Jurkat, Clone E6-1 (cell line): ENCODE measurements at regions not wholly inside any gene's neighbourhood (a gene's known extent, or its start where the extent isn't known, plus 50 kb on each side); places are given as distances from the start of the nearest gene placed in this dataset.

Experiments
- DNase-seq: peaks from one replicate; pipeline ENCODE4 v3.0.0-alpha.2; 2011; ENCODE audit warnings: low read depth, low spot score
- H3K4me3 ChIP-seq: 2 replicates; pipeline ENCODE4 v1.5.1; 2011; ENCODE audit warnings: mild to moderate bottlenecking, low read length, control low read depth, moderate library complexity

- DNase-seq: no peak
Measured at GRCh38 chr13:30129411-30129810, 177.9 kb downstream of the KATNAL1 start.

GRCh38 chr13:30128591-30128990, 178.8 kb downstream of the KATNAL1 start:
- H3K4me3 ChIP-seq: no peak overlapping the region
- no peak for DNase-seq

More at GRCh38 chr13:30129411-30129810, 177.9 kb downstream of the KATNAL1 start:
- H3K4me3 ChIP-seq: no peak overlapping the region

GRCh38 chr13:30128095-30128494, 179.3 kb downstream of the KATNAL1 start:
- DNase-seq: no peak

GRCh38 chr13:30126903-30127428, 180.4 kb downstream of the KATNAL1 start:
- no peak overlapping the region for H3K4me3 ChIP-seq
- DNase-seq: no peak

More at GRCh38 chr13:30128095-30128494, 179.3 kb downstream of the KATNAL1 start:
- no peak overlapping the region for H3K4me3 ChIP-seq

GRCh38 chr13:30125422-30126073, 181.8 kb downstream of the KATNAL1 start:
- H3K4me3 ChIP-seq: no peak overlapping the region
- DNase-seq: no peak

GRCh38 chr13:30124131-30124768, 183.1 kb downstream of the KATNAL1 start:
- no peak overlapping the region for H3K4me3 ChIP-seq
- no peak for DNase-seq

- no peak overlapping the region for H3K4me3 ChIP-seq
- no peak for DNase-seq
Measured at GRCh38 chr13:30123575-30123974, 183.8 kb downstream of the KATNAL1 start.

GRCh38 chr13:30121666-30122065, 185.7 kb downstream of the KATNAL1 start:
- H3K4me3 ChIP-seq: no peak overlapping the region
- DNase-seq: no peak

- H3K4me3 ChIP-seq: no peak overlapping the region
- DNase-seq: no peak
Measured at GRCh38 chr13:30121244-30121643, 186.1 kb downstream of the KATNAL1 start.

GRCh38 chr13:30120133-30120822, 187.1 kb downstream of the KATNAL1 start:
- peak; percentile 68 for DNase-seq
- peak overlapping the region; percentile 27; the same call in 1 of the 2 replicates for H3K4me3 ChIP-seq

- peak overlapping the region; percentile 27 for H3K4me3 ChIP-seq
- peak; percentile 90 for DNase-seq
Measured at GRCh38 chr13:30119476-30119875, 187.9 kb downstream of the KATNAL1 start.

- no peak for DNase-seq
- H3K4me3 ChIP-seq: no peak overlapping the region
Measured at GRCh38 chr13:30116379-30116778, 191.0 kb downstream of the KATNAL1 start.

- H3K4me3 ChIP-seq: peak overlapping the region; percentile 51
- no peak for DNase-seq
Measured at GRCh38 chr13:30115257-30115600, 192.1 kb downstream of the KATNAL1 start.

GRCh38 chr13:30114571-30115256, 192.6 kb downstream of the KATNAL1 start:
- DNase-seq: peak; percentile 84
- peak overlapping the region; percentile 51 for H3K4me3 ChIP-seq

- no peak for DNase-seq
- H3K4me3 ChIP-seq: peak overlapping the region; percentile 51
Measured at GRCh38 chr13:30113983-30114570, 193.3 kb downstream of the KATNAL1 start.

GRCh38 chr13:30113551-30113950, 193.8 kb downstream of the KATNAL1 start:
- no peak for DNase-seq
- H3K4me3 ChIP-seq: no peak overlapping the region

- DNase-seq: peak; percentile 88
- peak overlapping the region; percentile 36 for H3K4me3 ChIP-seq
Measured at GRCh38 chr13:30112602-30113435, 194.5 kb downstream of the KATNAL1 start.

GRCh38 chr13:30111810-30112209, 195.5 kb downstream of the KATNAL1 start:
- peak; percentile 66 for DNase-seq
- no peak overlapping the region for H3K4me3 ChIP-seq
